ENCODE measurements at regions not wholly inside any gene's neighbourhood (a gene's known extent, or its start where the extent isn't known, plus 50 kb on each side); places are given as distances from the start of the nearest gene placed in this dataset.
"Not testable (repeated sequence)": the region's sequence is repeated elsewhere in the genome, so short reads cannot be mapped to it uniquely, and the experiment has no call there.

- H3K9me3 ChIP-seq (replicated peaks), result no peaks in the 10 kb centered on the region
- no peak for TF ChIP-seq CTCF (IDR thresholded peaks at IDR 0.05; ENCODE audit: borderline replicate concordance)
- no peaks in the 10 kb centered on the region for H3K36me3 ChIP-seq
- DNase-seq, result no peak
- no peak overlapping the region for H3K4me3 ChIP-seq
- H3K27me3 ChIP-seq (ENCODE audit: low read depth), result no peaks in the 10 kb centered on the region
- no peak overlapping the region for H3K27ac ChIP-seq (replicated peaks)
- H3K4me1 ChIP-seq, result no peaks in the 10 kb centered on the region
- intact Hi-C loops (cut with micrococcal nuclease), result no loop called here
Observed at GRCh38 chr7:65221683-65222082, 152.0 kb upstream of the ZNF92 start.

GRCh38 chr7:65219623-65220022 lies 154.0 kb upstream of the ZNF92 start:
- no peaks in the 10 kb centered on the region for H3K4me1 ChIP-seq
- no peaks in the 10 kb centered on the region for H3K36me3 ChIP-seq
- no peaks in the 10 kb centered on the region for H3K27me3 ChIP-seq (ENCODE audit: low read depth)
- intact Hi-C loops (cut with micrococcal nuclease), result no loop called here
- H3K4me3 ChIP-seq, result no peak overlapping the region
- no peak for DNase-seq
- no peak overlapping the region for H3K27ac ChIP-seq (replicated peaks)
- TF ChIP-seq CTCF (IDR thresholded peaks at IDR 0.05; ENCODE audit: borderline replicate concordance), result no peak
- H3K9me3 ChIP-seq (replicated peaks), result no peaks in the 10 kb centered on the region

GRCh38 chr7:65216469-65216868 lies 157.2 kb upstream of the ZNF92 start:
- intact Hi-C loops (cut with micrococcal nuclease), result no loop called here
- Histone ChIP-seq H3K27me3 (ENCODE audit: low read depth) (no peaks in the 10 kb centered on the region), H3K4me3 (no peak overlapping the region), H3K36me3 (no peaks in the 10 kb centered on the region), H3K4me1 (no peaks in the 10 kb centered on the region), H3K27ac (replicated peaks) (no peak overlapping the region), H3K9me3 (replicated peaks) (no peaks in the 10 kb centered on the region)
- TF ChIP-seq CTCF (IDR thresholded peaks at IDR 0.05; ENCODE audit: borderline replicate concordance), result peak; percentile 65
- DNase-seq, result no peak

- H3K27ac ChIP-seq (replicated peaks); DNase-seq; H3K36me3 ChIP-seq; H3K9me3 ChIP-seq (replicated peaks); H3K4me1 ChIP-seq; H3K27me3 ChIP-seq (ENCODE audit: low read depth); intact Hi-C loops (cut with micrococcal nuclease); H3K4me3 ChIP-seq: not testable (repeated sequence)
Observed at GRCh38 chr7:65213260-65213659, 160.4 kb upstream of the ZNF92 start.

- H3K27me3 ChIP-seq (ENCODE audit: low read depth); H3K4me1 ChIP-seq; intact Hi-C loops (cut with micrococcal nuclease); H3K9me3 ChIP-seq (replicated peaks); H3K27ac ChIP-seq (replicated peaks); H3K36me3 ChIP-seq; DNase-seq; H3K4me3 ChIP-seq: not testable (repeated sequence)
Observed at GRCh38 chr7:65199221-65199620, 174.4 kb upstream of the ZNF92 start.

GRCh38 chr7:65193334-65194058 lies 180.2 kb upstream of the ZNF92 start:
- H3K9me3 ChIP-seq (replicated peaks); intact Hi-C loops (cut with micrococcal nuclease); H3K4me3 ChIP-seq; H3K27ac ChIP-seq (replicated peaks); H3K27me3 ChIP-seq (ENCODE audit: low read depth); DNase-seq; H3K4me1 ChIP-seq; H3K36me3 ChIP-seq: not testable (repeated sequence)

GRCh38 chr7:65177041-65177440 lies 170.6 kb upstream of the ERV3-1 start:
- H3K4me3 ChIP-seq; H3K27ac ChIP-seq (replicated peaks); H3K4me1 ChIP-seq; intact Hi-C loops (cut with micrococcal nuclease); H3K27me3 ChIP-seq (ENCODE audit: low read depth); H3K9me3 ChIP-seq (replicated peaks); DNase-seq; H3K36me3 ChIP-seq: not testable (repeated sequence)

- H3K27ac ChIP-seq (replicated peaks); H3K36me3 ChIP-seq; H3K9me3 ChIP-seq (replicated peaks); H3K4me1 ChIP-seq; H3K27me3 ChIP-seq (ENCODE audit: low read depth); intact Hi-C loops (cut with micrococcal nuclease); DNase-seq; H3K4me3 ChIP-seq: not testable (repeated sequence)
Observed at GRCh38 chr7:65150105-65150504, 143.6 kb upstream of the ERV3-1 start.

- H3K36me3 ChIP-seq; H3K4me1 ChIP-seq; DNase-seq; H3K27me3 ChIP-seq (ENCODE audit: low read depth); intact Hi-C loops (cut with micrococcal nuclease); H3K27ac ChIP-seq (replicated peaks); H3K9me3 ChIP-seq (replicated peaks); H3K4me3 ChIP-seq: not testable (repeated sequence)
Observed at GRCh38 chr7:65146118-65146914, 139.8 kb upstream of the ERV3-1 start.

- H3K27me3 ChIP-seq (ENCODE audit: low read depth); H3K9me3 ChIP-seq (replicated peaks); H3K36me3 ChIP-seq; H3K27ac ChIP-seq (replicated peaks); DNase-seq; H3K4me3 ChIP-seq; intact Hi-C loops (cut with micrococcal nuclease); H3K4me1 ChIP-seq: not testable (repeated sequence)
Observed at GRCh38 chr7:65145710-65146109, 139.2 kb upstream of the ERV3-1 start.

GRCh38 chr7:65145008-65145407 lies 138.5 kb upstream of the ERV3-1 start:
- H3K27ac ChIP-seq (replicated peaks); H3K4me3 ChIP-seq; intact Hi-C loops (cut with micrococcal nuclease); H3K36me3 ChIP-seq; DNase-seq; H3K9me3 ChIP-seq (replicated peaks); H3K27me3 ChIP-seq (ENCODE audit: low read depth); H3K4me1 ChIP-seq: not testable (repeated sequence)
